Omental fat pad (tissue), 3 donors: ENCODE measurements at regions not wholly inside any gene's neighbourhood (a gene's known extent, or its start where the extent isn't known, plus 50 kb on each side); places are given as distances from the start of the nearest gene placed in this dataset.

Experiments
- ATAC-seq: fragments of 150-250 bp; one replicate; pipeline ENCODE4 v1.9.1; 2016; ENCODE audit warnings: mild to moderate bottlenecking, moderate library complexity; ENCODE audit not compliant: low FRiP score
- DNase-seq: peaks from one replicate; pipeline ENCODE4 v3.0.0-alpha.2; 2019; ENCODE audit warnings: low spot score
- TF ChIP-seq, protein P1 (sequence below), 3 donors: fragments of 450-650 bp; IDR thresholded peaks; one replicate each; pipeline ENCODE4 v1.5.1; 2016 to 2017; ENCODE audit warnings: antibody characterized with exemption in 3 of 3, mild to moderate bottlenecking in 3 of 3, moderate library complexity in 2 of 3

DNA sequence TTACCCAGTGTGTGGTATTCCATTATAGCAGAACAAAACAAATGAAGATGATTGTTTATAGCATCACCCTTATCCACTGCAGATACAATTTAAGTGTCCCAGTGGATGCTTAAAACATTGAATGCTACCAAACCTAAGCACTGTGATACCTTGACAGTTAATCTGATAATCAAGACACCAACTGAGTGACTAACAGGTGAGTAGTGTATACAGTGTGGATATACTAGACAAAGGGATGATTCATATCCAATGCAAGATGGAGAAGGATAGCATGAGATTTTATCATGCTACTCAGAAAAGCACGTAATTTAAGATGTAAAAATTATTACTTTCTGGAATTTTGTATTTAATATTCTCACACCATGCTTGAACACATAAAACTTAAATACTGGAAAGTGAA lies 1449.0 kb downstream of the OTOL1 start:
- DNase-seq (no peak), ATAC-seq (no peak)
- TF ChIP-seq, protein P1, sequence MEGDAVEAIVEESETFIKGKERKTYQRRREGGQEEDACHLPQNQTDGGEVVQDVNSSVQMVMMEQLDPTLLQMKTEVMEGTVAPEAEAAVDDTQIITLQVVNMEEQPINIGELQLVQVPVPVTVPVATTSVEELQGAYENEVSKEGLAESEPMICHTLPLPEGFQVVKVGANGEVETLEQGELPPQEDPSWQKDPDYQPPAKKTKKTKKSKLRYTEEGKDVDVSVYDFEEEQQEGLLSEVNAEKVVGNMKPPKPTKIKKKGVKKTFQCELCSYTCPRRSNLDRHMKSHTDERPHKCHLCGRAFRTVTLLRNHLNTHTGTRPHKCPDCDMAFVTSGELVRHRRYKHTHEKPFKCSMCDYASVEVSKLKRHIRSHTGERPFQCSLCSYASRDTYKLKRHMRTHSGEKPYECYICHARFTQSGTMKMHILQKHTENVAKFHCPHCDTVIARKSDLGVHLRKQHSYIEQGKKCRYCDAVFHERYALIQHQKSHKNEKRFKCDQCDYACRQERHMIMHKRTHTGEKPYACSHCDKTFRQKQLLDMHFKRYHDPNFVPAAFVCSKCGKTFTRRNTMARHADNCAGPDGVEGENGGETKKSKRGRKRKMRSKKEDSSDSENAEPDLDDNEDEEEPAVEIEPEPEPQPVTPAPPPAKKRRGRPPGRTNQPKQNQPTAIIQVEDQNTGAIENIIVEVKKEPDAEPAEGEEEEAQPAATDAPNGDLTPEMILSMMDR (IDR thresholded peaks at IDR 0.05), result no peak

DNA sequence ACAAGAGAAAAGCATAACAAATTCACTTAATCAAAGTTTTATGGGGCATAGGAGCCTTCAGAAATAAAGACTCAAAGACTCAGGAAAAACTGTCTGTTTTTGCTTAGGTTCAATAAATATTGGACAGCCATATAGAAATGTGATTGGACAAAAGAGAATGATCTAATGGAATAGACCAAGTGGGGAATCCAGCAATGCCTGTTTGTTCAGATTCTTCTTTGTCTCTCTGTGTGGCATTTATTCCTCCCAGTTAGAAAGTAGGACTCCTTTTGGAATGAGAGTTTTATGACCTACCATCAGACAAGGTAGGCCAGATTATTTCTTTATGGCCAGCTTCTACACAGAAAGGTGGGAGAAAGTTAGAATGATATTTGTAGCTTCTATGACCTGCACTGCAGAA lies 1460.1 kb downstream of the OTOL1 start:
- TF ChIP-seq, protein P1 (IDR thresholded peaks at IDR 0.05), result no peak
- no peak for DNase-seq
- no peak for ATAC-seq

DNA sequence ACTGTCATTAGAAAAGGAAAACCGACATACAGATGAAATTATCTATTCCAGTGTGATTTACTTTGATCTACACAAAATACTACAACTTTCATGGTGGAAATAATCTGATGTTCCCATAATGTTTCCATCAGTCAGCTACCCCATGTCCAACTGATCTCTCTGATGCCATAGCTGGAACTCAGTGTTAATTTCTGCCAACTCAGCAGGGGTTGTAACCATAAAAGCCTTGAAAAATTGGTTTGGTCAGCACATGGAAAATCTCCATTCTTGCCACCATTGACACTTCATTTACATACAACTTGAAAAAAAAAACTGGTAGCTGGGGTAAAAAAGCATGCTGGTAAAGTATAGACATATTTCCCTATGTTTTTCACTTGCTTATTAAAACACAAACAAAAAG lies 1463.7 kb downstream of the OTOL1 start:
- TF ChIP-seq, protein P1 (IDR thresholded peaks at IDR 0.05), result no peak
- ATAC-seq, result no peak

DNA sequence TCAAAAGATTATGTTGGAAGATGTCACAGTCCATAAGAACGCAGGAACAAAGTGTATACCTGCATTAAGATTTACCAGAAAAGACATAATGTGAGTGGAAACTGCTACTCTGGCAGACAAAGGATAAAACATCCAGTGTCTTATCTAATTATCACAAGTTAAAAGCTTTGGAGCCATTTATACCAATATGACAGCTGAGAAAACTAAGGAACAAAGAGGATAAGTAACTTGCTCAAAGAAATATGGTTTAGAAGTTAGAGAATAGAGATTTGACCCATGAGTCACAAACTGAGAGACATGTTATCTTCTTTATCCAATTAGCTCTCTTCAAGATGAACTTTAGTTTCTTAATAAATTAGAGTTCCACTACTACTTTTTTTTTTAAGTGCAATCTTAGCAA lies 1473.7 kb downstream of the OTOL1 start:
- TF ChIP-seq, protein P1 (IDR thresholded peaks at IDR 0.05), result no peak
- ATAC-seq, result no peak
- no peak for DNase-seq

More for the DNA sequence above, 1463.7 kb downstream of the OTOL1 start:
- no peak for DNase-seq

DNA sequence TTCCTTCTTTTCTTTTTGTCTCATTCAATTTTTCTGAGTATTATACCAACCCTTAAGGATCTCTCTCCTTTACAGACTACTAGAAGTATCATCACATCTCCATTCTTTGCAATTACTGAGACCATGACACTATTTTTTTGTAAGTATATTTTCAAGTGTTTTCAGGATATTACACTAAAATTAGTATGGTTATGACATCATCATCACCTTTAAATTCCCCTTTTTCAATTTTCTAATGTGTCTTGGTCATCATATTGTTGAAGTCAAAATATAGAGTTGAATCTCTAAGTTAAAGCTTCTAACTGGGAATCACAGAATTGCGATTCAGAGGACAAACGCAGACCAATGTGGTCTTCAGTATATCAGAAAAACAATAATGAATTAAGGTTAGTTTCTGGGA lies 1475.1 kb downstream of the OTOL1 start:
- TF ChIP-seq, protein P1 (IDR thresholded peaks at IDR 0.05), result no peak
- ATAC-seq, result no peak
- DNase-seq, result no peak

DNA sequence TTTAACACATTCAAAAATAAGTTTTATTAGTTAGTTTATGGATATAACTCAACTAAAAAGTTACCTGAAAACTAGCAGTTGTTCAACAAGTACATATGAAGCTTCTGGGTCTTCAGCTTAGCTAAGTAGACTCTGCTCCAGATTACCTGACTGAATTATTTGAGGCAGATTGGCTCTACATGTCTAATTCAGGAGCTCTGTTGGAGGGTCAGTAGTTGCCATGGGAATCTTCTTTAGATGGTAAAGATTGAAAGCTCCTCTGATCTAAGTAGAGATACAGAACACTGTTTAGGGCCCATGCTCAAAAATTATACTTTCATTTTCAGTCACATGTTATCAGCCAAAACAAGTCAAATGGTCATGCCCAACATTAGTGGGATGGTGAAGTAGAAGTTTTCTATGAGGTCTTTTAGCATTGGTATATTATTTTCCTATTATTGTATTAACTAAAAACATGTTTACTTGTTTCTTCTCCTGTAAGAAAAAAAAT lies 1476.9 kb downstream of the OTOL1 start:
- DNase-seq (no peak), ATAC-seq (no peak)
- TF ChIP-seq, protein P1 (IDR thresholded peaks at IDR 0.05), result no peak

DNA sequence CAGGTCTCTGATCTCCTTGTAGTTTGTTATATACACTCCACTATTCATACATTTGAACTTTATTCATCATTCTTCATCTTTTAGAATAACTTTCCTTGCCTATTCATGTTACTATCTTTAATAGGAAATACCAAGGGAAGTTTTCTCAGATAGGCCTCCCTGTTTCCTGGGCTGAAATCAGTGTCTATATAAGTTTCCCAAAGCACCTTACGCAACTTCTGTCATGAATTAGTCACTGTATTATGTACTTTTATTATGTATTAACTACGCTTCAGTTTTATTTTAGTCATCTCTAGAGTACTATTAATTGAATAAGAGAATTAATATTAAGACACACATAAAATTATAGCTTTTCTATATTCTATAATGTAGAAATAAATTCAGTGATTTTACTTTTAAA lies 1481.5 kb downstream of the OTOL1 start:
- no peak for ATAC-seq
- TF ChIP-seq, protein P1 (IDR thresholded peaks at IDR 0.05), result no peak

More for the DNA sequence above, 1481.5 kb downstream of the OTOL1 start:
- no peak for DNase-seq
